ENCODE measurements at regions not wholly inside any gene's neighbourhood (a gene's known extent, or its start where the extent isn't known, plus 50 kb on each side); places are given as distances from the start of the nearest gene placed in this dataset.
A peak's percentile ranks its signal among the peaks of the same experiment; 100 is the strongest.
"Not testable (repeated sequence)": the region's sequence is repeated elsewhere in the genome, so short reads cannot be mapped to it uniquely, and the experiment has no call there.

DNA sequence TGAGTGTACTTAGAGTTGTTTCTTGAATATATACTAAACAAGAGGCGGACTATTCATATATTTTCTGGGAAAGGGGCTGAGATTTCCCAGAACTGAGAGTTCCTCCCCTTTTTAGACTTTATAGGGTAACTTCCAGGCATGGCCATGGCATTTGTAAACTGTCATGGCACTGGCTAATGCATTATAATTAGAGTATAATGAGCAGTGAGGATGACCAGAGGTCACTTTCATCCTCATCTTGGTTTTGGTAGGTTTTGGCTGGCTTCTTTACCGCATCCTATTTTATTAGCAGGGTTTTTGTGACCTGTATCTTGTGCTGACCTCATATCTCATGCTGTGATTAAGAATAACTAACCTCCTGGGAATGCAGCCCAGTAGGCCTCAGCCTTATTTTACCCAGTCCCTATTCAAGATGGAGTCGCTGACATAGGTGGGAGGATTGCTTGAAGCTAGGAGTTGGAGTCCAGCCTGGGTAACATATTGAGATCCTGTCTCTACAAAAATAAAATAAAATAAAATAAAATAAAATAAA, 91.4 kb downstream of the MOBP start:
- no peaks in the 10 kb centered on the region for H3K36me3 Mint-ChIP-seq
- ATAC-seq (ENCODE audit: low read depth in 2 of 2) (no peak), DNase-seq (no peak)
- no peak overlapping the region for H3K27ac Mint-ChIP-seq
- H3K4me3 Mint-ChIP-seq: no peak overlapping the region
- H3K4me1 Mint-ChIP-seq: no peaks in the 10 kb centered on the region
- no peaks in the 10 kb centered on the region for H3K27me3 Mint-ChIP-seq
- peaks cover 0 to 23% (median 15%) of the 10 kb centered on the region in 7 donors for H3K9me3 Mint-ChIP-seq

DNA sequence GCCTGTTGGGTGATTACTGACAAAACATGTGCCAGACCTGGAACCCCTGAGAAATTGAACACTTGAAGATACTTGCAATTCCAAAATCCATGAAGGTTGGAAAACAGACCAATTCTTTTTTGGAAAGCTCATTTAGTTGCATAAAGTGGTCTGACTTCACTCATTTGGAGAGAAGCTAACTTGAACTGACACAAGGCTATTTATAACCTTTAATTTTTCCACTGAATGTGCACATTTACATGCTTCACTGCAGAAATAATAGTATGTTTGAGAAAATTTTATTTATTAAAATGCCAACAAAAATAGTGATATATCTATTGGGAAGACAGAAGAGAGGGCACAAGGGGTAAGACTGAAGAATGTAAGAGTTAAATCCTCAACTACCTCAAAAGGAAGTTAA, 92.1 kb downstream of the MOBP start:
- DNase-seq: no peak
- H3K27ac Mint-ChIP-seq: no peak overlapping the region
- no peaks in the 10 kb centered on the region for H3K36me3 Mint-ChIP-seq
- H3K4me3 Mint-ChIP-seq: no peak overlapping the region
- H3K4me1 Mint-ChIP-seq: no peaks in the 10 kb centered on the region
- no peaks in the 10 kb centered on the region for H3K27me3 Mint-ChIP-seq
- peaks cover 0 to 17% (median 9%) of the 10 kb centered on the region in 7 donors for H3K9me3 Mint-ChIP-seq
- no peak for ATAC-seq (ENCODE audit: low read depth in 2 of 2)

DNA sequence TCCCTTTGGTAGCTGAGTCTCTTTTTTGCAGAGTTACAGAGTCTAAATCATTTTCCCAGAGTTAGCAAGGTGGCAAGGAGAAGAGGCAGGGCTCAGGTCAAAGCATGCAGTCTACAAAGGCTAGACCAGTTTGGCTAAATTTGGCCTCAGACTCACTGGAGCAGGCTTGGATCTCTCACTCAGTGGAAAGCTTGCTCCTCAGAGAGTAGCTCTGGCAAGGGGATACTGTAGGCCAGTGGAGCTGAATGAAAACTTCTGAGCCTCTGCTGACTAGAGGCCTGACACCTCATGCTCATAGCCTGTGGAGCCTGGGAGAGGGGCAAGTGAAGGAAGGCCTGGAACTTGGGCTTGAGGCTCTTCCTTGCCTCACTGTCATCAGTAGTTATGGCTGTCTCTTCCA, 101.0 kb downstream of the MOBP start:
- Mint-ChIP-seq H3K9me3 (peaks cover 0 to 4% (median 0%) of the 10 kb centered on the region in 7 donors), H3K27me3 (peaks cover 0 to 18% (median 8%) of the 10 kb centered on the region in 3 donors)

DNA sequence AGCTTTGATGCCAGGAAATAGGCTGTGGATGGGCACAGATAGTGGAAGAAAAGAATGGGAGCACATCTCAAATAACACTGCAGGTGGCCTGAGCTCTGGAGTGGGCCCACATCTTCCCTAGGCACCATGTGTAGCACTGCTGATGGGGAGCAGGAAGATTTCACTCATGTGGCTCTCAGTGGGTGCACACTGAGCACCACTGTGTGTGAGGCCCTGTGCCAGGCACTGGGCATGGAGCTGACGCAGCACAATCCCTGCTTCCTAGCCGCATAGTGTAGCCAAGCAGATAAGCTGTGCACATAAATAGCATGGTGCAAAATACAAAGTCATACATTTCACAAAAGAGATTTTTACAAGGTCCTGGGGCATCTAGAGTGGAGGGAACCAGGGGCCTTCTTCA, 101.6 kb downstream of the MOBP start:
- DNase-seq: no peak
- Mint-ChIP-seq H3K27ac (no peak overlapping the region), H3K4me1 (no peaks in the 10 kb centered on the region), H3K9me3 (peaks cover 0 to 4% (median 0%) of the 10 kb centered on the region in 7 donors), H3K4me3 (no peak overlapping the region), H3K36me3 (no peaks in the 10 kb centered on the region), H3K27me3 (peaks cover 0 to 18% (median 8%) of the 10 kb centered on the region in 3 donors)
- ATAC-seq (ENCODE audit: low read depth in 2 of 2): no peak

More for the DNA sequence above, 101.0 kb downstream of the MOBP start:
- DNase-seq: no peak
- H3K36me3 Mint-ChIP-seq: no peaks in the 10 kb centered on the region
- no peak overlapping the region for H3K27ac Mint-ChIP-seq
- no peaks in the 10 kb centered on the region for H3K4me1 Mint-ChIP-seq
- no peak for ATAC-seq (ENCODE audit: low read depth in 2 of 2)
- H3K4me3 Mint-ChIP-seq: no peak overlapping the region

DNA sequence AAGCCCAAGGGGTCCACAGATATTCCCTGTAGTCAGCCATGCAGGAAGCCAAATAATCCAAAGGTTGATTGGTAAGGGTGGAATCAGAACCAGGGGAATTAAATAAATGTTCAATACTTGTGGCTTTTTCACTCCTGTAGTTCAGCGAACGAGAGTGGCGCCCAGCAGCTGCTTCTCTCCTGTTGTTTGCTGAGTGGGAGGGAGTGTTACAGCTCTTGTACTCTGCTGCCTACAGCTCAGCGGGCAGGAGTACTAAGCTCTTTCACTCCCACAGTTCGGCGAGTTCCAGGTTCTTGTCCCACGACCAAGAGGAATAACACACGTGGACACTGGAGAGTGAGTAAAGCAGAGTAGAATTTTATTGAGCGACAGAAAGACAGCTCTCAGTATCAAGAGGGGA, 105.9 kb downstream of the MOBP start:
- no peak for ATAC-seq (ENCODE audit: low read depth in 2 of 2)
- Mint-ChIP-seq H3K27ac (no peak overlapping the region), H3K9me3 (peaks cover 0 to 4% (median 0%) of the 10 kb centered on the region in 7 donors), H3K4me1 (no peaks in the 10 kb centered on the region), H3K4me3 (no peak overlapping the region), H3K27me3 (peaks cover 0 to 8% (median 3%) of the 10 kb centered on the region in 3 donors), H3K36me3 (no peaks in the 10 kb centered on the region)
- no peak for DNase-seq

DNA sequence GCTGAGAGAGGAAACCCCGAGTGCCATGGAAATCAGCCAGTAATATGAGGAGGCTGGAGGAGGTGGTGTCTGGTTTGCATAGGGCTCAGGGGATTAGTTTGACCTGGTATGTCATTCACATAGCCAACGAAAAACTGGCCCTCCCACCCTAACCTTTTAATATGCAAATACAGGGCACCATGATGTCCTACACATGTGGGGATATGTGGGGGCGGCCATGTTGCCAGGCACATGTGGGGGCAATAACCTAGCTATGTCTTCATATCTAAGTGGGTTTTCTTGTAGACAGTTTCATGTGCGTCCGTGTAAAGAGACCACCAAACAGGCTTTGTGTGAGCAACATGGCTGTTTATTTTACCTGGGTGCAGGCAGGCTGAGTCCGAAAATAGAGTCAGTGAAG, 110.1 kb downstream of the MOBP start:
- Mint-ChIP-seq H3K27ac (peak overlapping the region in 1 of 6 donors; percentile 56), H3K27me3 (peaks cover 12 to 26% (median 14%) of the 10 kb centered on the region in 3 donors), H3K36me3 (no peaks in the 10 kb centered on the region), H3K4me3 (no peak overlapping the region), H3K4me1 (no peaks in the 10 kb centered on the region), H3K9me3 (peaks cover 0 to 10% (median 0%) of the 10 kb centered on the region in 7 donors)
- DNase-seq (no peak), ATAC-seq (ENCODE audit: low read depth in 2 of 2) (no peak)

DNA sequence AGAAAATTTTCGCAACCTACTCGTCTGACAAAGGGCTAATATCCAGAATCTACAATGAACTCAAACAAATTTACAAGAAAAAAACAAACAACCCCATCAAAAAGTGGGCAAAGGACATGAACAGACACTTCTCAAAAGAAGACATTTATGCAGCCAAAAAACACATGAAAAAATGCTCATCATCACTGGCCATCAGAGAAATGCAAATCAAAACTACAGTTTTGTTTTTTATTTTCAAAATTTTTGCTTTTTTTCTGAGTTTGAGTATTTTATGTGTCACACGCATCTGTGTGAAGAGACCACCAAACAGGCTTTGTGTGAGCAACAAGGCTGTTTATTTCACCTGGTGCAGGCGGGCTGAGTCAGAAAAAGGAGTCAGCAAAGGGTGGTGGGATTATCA, 118.7 kb downstream of the MOBP start:
- Mint-ChIP-seq H3K27me3 (peaks cover 0 to 16% (median 6%) of the 10 kb centered on the region in 3 donors), H3K9me3 (peaks cover 2 to 10% (median 6%) of the 10 kb centered on the region in 7 donors)
- not testable (repeated sequence) for H3K4me1 Mint-ChIP-seq; ATAC-seq (ENCODE audit: low read depth in 2 of 2); H3K4me3 Mint-ChIP-seq; DNase-seq; H3K27ac Mint-ChIP-seq; H3K36me3 Mint-ChIP-seq

DNA sequence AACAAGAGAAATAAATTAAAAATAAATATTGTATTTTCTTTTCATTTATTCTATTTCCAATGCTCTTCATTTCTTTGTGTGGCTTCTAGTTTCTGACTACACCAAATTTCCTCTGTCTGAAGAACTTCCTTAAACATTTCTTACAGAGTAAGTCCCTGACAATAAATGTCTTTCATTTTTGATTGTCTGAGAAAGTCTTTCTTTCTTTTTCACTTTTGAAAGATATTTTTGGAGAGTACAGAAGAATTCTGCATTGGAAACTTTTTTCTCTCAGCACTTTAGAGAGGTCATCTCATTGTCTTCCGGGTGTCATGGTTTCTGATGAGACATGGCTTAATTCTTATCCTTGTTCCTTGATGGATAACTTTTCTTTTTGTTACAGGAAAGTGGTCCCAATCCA, 119.6 kb downstream of the MOBP start:
- Mint-ChIP-seq H3K9me3 (peaks cover 2 to 10% (median 5%) of the 10 kb centered on the region in 7 donors), H3K4me1 (no peaks in the 10 kb centered on the region), H3K27ac (no peak overlapping the region), H3K27me3 (peaks cover 0 to 7% (median 4%) of the 10 kb centered on the region in 3 donors), H3K36me3 (no peaks in the 10 kb centered on the region), H3K4me3 (no peak overlapping the region)
- ATAC-seq (ENCODE audit: low read depth in 2 of 2): no peak
- DNase-seq: no peak

DNA sequence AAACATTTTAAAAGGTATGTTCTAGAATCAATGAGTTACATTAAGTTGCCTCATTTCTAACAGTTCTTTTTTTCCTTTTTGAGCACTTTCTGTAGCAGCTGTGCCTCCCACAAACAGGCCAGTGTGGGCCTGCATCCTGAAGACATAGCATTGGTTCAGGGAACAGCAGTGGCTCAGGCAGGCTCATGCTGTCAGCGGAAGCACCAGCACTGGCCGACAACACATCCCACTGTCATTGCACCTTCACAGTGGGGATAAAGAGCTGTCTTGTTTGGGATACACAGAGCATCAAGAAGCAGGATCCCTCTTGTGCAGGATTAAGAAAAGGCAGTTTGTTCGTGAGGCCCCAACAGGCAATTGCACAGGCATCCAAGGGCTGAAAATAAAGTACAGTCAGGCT, 123.3 kb downstream of the MOBP start:
- no peaks in the 10 kb centered on the region for H3K4me1 Mint-ChIP-seq
- peaks cover 0 to 6% (median 0%) of the 10 kb centered on the region in 7 donors for H3K9me3 Mint-ChIP-seq
- no peak for ATAC-seq (ENCODE audit: low read depth in 2 of 2)
- DNase-seq: no peak
- H3K27ac Mint-ChIP-seq: no peak overlapping the region
- H3K36me3 Mint-ChIP-seq: no peaks in the 10 kb centered on the region
- peaks cover 0 to 4% (median 0%) of the 10 kb centered on the region in 3 donors for H3K27me3 Mint-ChIP-seq
- no peak overlapping the region for H3K4me3 Mint-ChIP-seq

DNA sequence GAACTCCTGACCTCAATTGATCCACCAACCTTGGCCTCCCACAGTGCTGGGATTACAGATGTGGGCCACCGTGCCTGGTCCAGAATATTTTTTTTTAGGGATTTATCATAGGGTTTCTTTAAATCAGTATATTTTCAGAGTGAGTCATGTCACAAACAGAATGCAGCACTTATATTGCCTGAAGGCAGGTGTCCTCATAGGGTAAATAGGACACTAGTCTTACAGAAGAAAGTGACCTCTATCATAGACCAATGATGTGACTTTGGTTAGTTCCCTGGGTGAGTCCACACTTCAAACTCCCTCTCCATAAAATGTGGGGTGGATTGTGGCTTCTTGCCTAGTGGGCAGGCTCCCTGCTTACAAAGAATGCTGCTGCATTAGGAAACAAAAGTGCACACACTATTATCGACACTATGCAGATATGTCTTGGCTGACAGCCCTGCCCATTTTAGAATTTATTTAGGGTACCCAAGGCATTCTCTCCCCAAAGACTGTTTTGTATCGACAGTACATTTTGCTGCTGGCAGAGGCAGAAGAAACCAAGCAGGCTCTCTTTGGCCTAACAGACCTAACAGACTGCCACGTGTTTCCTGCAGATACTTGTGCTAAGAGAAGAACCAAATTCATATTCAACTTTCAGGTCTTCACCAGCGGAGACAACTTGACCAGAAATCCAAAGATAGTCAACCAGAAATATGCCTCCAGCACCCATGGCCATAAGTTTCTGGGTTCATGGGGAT, 125.0 kb downstream of the MOBP start:
- ATAC-seq (ENCODE audit: low read depth in 2 of 2) (no peak), DNase-seq (no peak)
- H3K9me3 Mint-ChIP-seq: no peaks in the 10 kb centered on the region
- H3K4me1 Mint-ChIP-seq: no peaks in the 10 kb centered on the region
- H3K36me3 Mint-ChIP-seq: no peaks in the 10 kb centered on the region
- H3K4me3 Mint-ChIP-seq: no peak overlapping the region
- H3K27ac Mint-ChIP-seq: no peak overlapping the region
- peaks cover 0 to 4% (median 0%) of the 10 kb centered on the region in 3 donors for H3K27me3 Mint-ChIP-seq

DNA sequence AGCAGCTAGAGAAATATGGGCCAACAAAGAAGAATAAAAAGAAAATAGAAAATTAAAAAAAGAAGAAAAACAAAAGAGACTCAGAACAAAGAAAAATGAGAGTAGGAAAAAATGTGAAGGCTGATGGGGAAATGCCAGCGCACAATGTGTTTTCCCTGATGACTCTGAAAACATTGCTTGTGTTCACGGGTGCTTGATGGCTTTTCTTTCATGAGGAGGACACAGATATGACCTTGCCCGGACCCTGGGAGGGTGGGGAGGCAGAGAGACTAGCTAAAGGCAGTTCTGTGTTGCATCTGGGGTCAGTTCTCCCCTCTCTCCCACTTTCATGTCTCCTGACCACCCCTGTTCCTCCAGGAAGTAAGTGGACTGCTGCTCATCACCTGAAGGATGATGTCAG, 125.9 kb downstream of the MOBP start:
- Mint-ChIP-seq H3K4me3 (no peak overlapping the region), H3K4me1 (no peaks in the 10 kb centered on the region), H3K27ac (peak overlapping the region in 1 of 6 donors; percentile 29), H3K9me3 (no peaks in the 10 kb centered on the region), H3K27me3 (peaks cover 0 to 7% (median 0%) of the 10 kb centered on the region in 3 donors), H3K36me3 (no peaks in the 10 kb centered on the region)
- DNase-seq (no peak), ATAC-seq (ENCODE audit: low read depth in 2 of 2) (no peak)

DNA sequence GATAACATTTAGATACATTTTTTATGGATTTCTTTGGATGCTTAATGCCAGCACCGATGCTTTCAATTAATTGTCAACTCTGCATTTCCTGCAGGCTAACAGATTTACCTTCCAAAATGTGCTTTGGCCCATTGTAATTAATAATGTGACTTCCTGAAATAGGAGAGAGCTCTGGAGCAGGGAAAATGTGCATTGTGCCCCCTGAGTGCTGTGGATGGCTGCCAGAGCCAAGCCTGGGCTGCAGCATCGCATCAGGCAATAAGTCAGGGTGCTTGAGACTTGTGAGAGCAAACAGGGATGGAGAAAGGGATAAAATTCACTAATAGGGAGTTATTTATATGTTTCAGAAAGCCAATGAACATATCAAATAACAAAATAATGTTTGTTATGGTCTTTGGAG, 133.8 kb downstream of the MOBP start:
- H3K27ac Mint-ChIP-seq: no peak overlapping the region
- no peaks in the 10 kb centered on the region for H3K4me1 Mint-ChIP-seq
- no peak for DNase-seq
- peaks cover 0 to 16% (median 2%) of the 10 kb centered on the region in 7 donors for H3K9me3 Mint-ChIP-seq
- peaks cover 3 to 12% (median 11%) of the 10 kb centered on the region in 3 donors for H3K27me3 Mint-ChIP-seq
- ATAC-seq (ENCODE audit: low read depth in 2 of 2): no peak
- no peaks in the 10 kb centered on the region for H3K36me3 Mint-ChIP-seq
- no peak overlapping the region for H3K4me3 Mint-ChIP-seq

DNA sequence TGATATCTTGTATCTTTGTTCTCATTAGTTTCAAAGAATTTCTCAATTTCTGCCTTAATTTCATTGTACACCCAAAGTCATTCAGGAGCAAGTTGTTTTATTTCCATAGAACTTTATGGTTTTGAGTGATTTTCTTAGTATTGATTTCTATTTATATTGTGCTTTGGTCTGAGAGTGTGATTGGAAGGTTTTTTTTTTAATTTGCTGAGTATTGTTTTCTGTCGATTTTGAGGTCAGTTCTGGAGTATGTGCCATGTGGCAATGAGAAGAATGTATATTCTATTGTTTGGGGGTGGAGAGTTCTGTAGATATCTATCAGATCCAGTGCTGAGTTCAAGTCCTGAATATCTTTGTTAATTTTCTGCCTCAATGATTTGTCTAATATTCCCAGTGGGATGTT, 138.4 kb downstream of the MOBP start:
- Mint-ChIP-seq H3K4me3 (no peak overlapping the region), H3K36me3 (peaks cover 0 to 5% of the 10 kb centered on the region in 2 donors), H3K4me1 (no peaks in the 10 kb centered on the region), H3K9me3 (peaks cover 0 to 26% (median 2%) of the 10 kb centered on the region in 7 donors), H3K27me3 (peaks cover 6 to 23% (median 21%) of the 10 kb centered on the region in 3 donors), H3K27ac (peak overlapping the region in 1 of 6 donors; percentile 30)
- DNase-seq (no peak), ATAC-seq (ENCODE audit: low read depth in 2 of 2) (no peak)

DNA sequence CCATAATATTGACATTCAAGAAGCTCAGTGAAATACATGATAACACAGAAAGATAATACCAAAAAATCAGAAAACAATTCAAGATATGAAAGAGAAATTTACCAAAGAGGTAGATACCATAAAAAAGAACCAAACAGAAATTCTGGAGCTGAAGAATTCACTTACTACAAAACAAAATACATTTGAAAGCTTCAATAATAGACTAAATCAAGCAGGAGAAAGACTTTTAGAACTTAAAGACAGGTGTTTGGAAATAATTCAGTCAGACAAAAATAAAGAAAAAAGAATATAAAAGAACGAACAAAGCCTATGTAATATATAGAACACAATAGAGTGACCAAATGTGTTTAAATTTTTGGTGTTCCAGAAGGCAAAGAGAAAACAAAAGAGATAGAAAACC, 158.7 kb downstream of the MOBP start:
- Mint-ChIP-seq H3K9me3 (peaks cover 12 to 31% (median 20%) of the 10 kb centered on the region in 7 donors), H3K4me3 (no peak overlapping the region), H3K36me3 (peaks cover 0 to 8% of the 10 kb centered on the region in 2 donors), H3K27ac (no peak overlapping the region), H3K4me1 (no peaks in the 10 kb centered on the region), H3K27me3 (peaks cover 0 to 14% (median 3%) of the 10 kb centered on the region in 3 donors)
- ATAC-seq (ENCODE audit: low read depth in 2 of 2): no peak
- DNase-seq: no peak

Data from naive B cell (primary cell).